Parathyroid adenoma (tissue), 2 donors: ENCODE measurements at regions not wholly inside any gene's neighbourhood (a gene's known extent, or its start where the extent isn't known, plus 50 kb on each side); places are given as distances from the start of the nearest gene placed in this dataset.

Experiments used
- H2AFZ ChIP-seq: fragments of 300-600 bp; sonication (generic); one replicate; pipeline ENCODE4 v1.7.0; 2017; ENCODE audit warnings: antibody characterized with exemption, mild to moderate bottlenecking
- H3K27ac ChIP-seq: fragments of 300-600 bp; sonication (generic); one replicate; pipeline ENCODE4 v1.7.0; 2017
- H3K27me3 ChIP-seq: fragments of 300-600 bp; sonication (generic); one replicate; pipeline ENCODE4 v1.7.0; 2017; ENCODE audit warnings: low read length; ENCODE audit not compliant: control insufficient read depth, insufficient read depth
- H3K36me3 ChIP-seq: fragments of 300-600 bp; sonication (generic); one replicate; pipeline ENCODE4 v1.7.0; 2017; ENCODE audit warnings: low read length; ENCODE audit not compliant: control insufficient read depth, insufficient read depth
- H3K4me1 ChIP-seq: fragments of 300-600 bp; sonication (generic); one replicate; pipeline ENCODE4 v1.7.0; 2017; ENCODE audit warnings: control low read depth
- H3K4me2 ChIP-seq: fragments of 300-600 bp; sonication (generic); one replicate; pipeline ENCODE4 v1.7.0; 2017; ENCODE audit warnings: low read length
- H3K4me3 ChIP-seq: fragments of 300-600 bp; sonication (generic); one replicate; pipeline ENCODE4 v1.7.0; 2017; ENCODE audit warnings: low read depth, low read length
- H3K79me2 ChIP-seq: fragments of 300-600 bp; sonication (generic); one replicate; pipeline ENCODE4 v1.7.0; 2017; ENCODE audit warnings: control low read depth
- H3K9ac ChIP-seq: fragments of 300-600 bp; sonication (generic); one replicate; pipeline ENCODE4 v1.7.0; 2017; ENCODE audit warnings: mild to moderate bottlenecking
- H3K9me3 ChIP-seq: fragments of 300-600 bp; sonication (generic); one replicate; pipeline ENCODE4 v1.7.0; 2017; ENCODE audit warnings: low read length; ENCODE audit not compliant: control insufficient read depth
- CTCF ChIP-seq: fragments of 300-600 bp; sonication (generic); IDR thresholded peaks from one replicate; pipeline ENCODE4 v1.7.0; 2017; ENCODE audit warnings: antibody characterized with exemption, mild to moderate bottlenecking
- donor health status: primary hyperparathyroidism.

DNA sequence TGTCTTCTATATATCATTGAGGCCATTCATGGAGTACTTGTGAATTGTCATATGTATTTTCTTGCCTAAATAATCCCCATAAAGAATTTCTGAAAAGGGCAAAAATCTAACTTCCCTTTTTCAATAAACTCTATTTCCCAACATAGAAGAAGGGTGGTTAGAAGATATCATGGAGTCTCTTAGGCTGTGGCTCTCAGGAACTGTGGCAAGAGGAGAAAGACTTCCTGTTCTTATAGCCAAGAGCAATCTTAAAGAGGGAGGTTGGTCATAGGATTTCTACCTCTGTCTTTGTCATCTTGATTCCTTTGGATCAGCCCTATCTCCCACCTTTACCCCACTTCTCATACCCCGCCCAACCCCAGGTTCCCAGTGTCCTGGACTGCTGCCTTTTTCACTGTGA is 175.8 kb downstream of the TYW3 start:
- Histone ChIP-seq H3K27me3 (no peaks in the 10 kb centered on the region), H3K9me3 (no peaks in the 10 kb centered on the region), H3K4me3 (no peak overlapping the region), H2AFZ (no peak overlapping the region), H3K79me2 (no peaks in the 10 kb centered on the region), H3K27ac (no peak overlapping the region), H3K4me2 (no peak overlapping the region), H3K9ac (no peak overlapping the region), H3K4me1 (no peaks in the 10 kb centered on the region), H3K36me3 (no peaks in the 10 kb centered on the region)
- TF ChIP-seq CTCF = no peak

DNA sequence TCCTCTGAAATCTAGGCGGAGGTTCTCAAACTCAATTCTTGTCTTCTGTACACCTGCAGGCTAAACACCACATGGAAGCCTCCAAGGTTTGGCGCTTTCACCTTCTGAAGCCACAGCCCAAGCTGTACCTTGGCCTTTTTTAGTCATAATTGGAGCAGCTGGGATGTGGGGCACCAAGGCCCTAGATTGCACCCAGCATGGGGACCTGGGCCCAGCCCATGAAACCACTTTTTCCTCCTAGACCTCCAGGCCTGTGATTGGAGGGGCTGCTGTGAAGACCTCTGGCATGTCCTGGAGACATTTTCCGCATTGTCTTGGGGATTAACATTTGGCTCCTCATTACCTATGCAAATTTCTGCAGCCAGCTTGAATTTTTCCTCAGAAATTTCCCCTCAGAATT is 181.0 kb downstream of the TYW3 start:
- H3K4me2 ChIP-seq = no peak overlapping the region
- no peaks in the 10 kb centered on the region for H3K36me3 ChIP-seq
- no peaks in the 10 kb centered on the region for H3K79me2 ChIP-seq
- no peaks in the 10 kb centered on the region for H3K9me3 ChIP-seq
- no peaks in the 10 kb centered on the region for H3K27me3 ChIP-seq
- H3K4me3 ChIP-seq = no peak overlapping the region
- no peak overlapping the region for H3K27ac ChIP-seq
- H2AFZ ChIP-seq = no peak overlapping the region
- H3K9ac ChIP-seq = no peak overlapping the region
- H3K4me1 ChIP-seq = no peaks in the 10 kb centered on the region
- TF ChIP-seq CTCF = no peak

DNA sequence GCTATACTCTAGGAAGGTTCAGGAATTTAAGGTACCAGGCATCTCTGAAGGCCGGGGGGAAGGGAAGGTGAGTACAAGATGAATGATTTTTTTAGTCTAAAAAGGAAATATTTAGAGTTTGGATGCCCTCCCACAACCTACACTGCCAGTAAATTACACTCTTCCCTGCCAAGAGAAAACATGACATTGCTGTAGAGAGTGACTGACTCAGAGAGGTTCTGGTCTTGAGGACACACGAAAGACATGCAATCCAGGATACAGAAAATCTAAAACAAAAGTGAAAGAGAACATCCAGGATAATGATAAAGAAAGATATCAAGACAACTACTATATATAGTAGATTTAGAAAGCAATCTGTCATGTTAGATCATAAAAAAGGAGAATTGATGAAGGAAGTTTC is 200.5 kb downstream of the TYW3 start:
- no peak overlapping the region for H3K4me2 ChIP-seq
- no peak overlapping the region for H2AFZ ChIP-seq
- no peaks in the 10 kb centered on the region for H3K4me1 ChIP-seq
- no peaks in the 10 kb centered on the region for H3K9me3 ChIP-seq
- no peak overlapping the region for H3K27ac ChIP-seq
- no peak overlapping the region for H3K9ac ChIP-seq
- H3K27me3 ChIP-seq = no peaks in the 10 kb centered on the region
- no peaks in the 10 kb centered on the region for H3K36me3 ChIP-seq
- no peaks in the 10 kb centered on the region for H3K79me2 ChIP-seq
- H3K4me3 ChIP-seq = no peak overlapping the region
- no peak for TF ChIP-seq CTCF

- no peaks in the 10 kb centered on the region for H3K36me3 ChIP-seq
- no peaks in the 10 kb centered on the region for H3K79me2 ChIP-seq
- H3K9me3 ChIP-seq = no peaks in the 10 kb centered on the region
- no peaks in the 10 kb centered on the region for H3K4me1 ChIP-seq
- no peak overlapping the region for H3K9ac ChIP-seq
- TF ChIP-seq CTCF = no peak
- H3K27me3 ChIP-seq = no peaks in the 10 kb centered on the region
- H3K4me3 ChIP-seq = no peak overlapping the region
- H3K4me2 ChIP-seq = no peak overlapping the region
- no peak overlapping the region for H2AFZ ChIP-seq
- no peak overlapping the region for H3K27ac ChIP-seq
These were observed 198.7 kb upstream of the LHX8 start for GRCh38 chr1:74935446-74935845.

GRCh38 chr1:74937176-74937575 is 197.0 kb upstream of the LHX8 start:
- TF ChIP-seq CTCF = no peak
- H3K9me3 ChIP-seq = no peaks in the 10 kb centered on the region
- no peaks in the 10 kb centered on the region for H3K36me3 ChIP-seq
- no peaks in the 10 kb centered on the region for H3K79me2 ChIP-seq
- H3K4me2 ChIP-seq = no peak overlapping the region
- H2AFZ ChIP-seq = no peak overlapping the region
- H3K4me3 ChIP-seq = no peak overlapping the region
- H3K27ac ChIP-seq = no peak overlapping the region
- no peaks in the 10 kb centered on the region for H3K27me3 ChIP-seq
- no peaks in the 10 kb centered on the region for H3K4me1 ChIP-seq
- H3K9ac ChIP-seq = no peak overlapping the region
